H1 (cell line): ENCODE measurements at regions not wholly inside any gene's neighbourhood (a gene's known extent, or its start where the extent isn't known, plus 50 kb on each side); places are given as distances from the start of the nearest gene placed in this dataset.

ENCODE experiments used
- RNF2 ChIP-seq: fragments of 200-900, 300-1000 bp; sonication (generic); IDR thresholded peaks from 2 replicates; pipeline ENCODE4 v1.7.1; 2016; ENCODE audit warnings: borderline replicate concordance, low read depth, mild to moderate bottlenecking, antibody characterized with exemption, low read length; ENCODE audit not compliant: poor library complexity, severe bottlenecking; ENCODE audit errors: missing control alignments
- RXRA ChIP-seq: IDR thresholded peaks from 2 replicates; pipeline ENCODE4 v1.6.1; 2011; ENCODE audit warnings: low read depth, mild to moderate bottlenecking, low read length, moderate library complexity; ENCODE audit not compliant: insufficient read depth
- TF ChIP-seq, protein P1 (sequence below): IDR thresholded peaks from 2 replicates; pipeline ENCODE4 v1.6.1; 2012; ENCODE audit warnings: inconsistent platforms
- TF ChIP-seq, protein P2 (sequence below): IDR thresholded peaks from 2 replicates; pipeline ENCODE4 v1.6.1; 2012; ENCODE audit warnings: inconsistent platforms

DNA sequence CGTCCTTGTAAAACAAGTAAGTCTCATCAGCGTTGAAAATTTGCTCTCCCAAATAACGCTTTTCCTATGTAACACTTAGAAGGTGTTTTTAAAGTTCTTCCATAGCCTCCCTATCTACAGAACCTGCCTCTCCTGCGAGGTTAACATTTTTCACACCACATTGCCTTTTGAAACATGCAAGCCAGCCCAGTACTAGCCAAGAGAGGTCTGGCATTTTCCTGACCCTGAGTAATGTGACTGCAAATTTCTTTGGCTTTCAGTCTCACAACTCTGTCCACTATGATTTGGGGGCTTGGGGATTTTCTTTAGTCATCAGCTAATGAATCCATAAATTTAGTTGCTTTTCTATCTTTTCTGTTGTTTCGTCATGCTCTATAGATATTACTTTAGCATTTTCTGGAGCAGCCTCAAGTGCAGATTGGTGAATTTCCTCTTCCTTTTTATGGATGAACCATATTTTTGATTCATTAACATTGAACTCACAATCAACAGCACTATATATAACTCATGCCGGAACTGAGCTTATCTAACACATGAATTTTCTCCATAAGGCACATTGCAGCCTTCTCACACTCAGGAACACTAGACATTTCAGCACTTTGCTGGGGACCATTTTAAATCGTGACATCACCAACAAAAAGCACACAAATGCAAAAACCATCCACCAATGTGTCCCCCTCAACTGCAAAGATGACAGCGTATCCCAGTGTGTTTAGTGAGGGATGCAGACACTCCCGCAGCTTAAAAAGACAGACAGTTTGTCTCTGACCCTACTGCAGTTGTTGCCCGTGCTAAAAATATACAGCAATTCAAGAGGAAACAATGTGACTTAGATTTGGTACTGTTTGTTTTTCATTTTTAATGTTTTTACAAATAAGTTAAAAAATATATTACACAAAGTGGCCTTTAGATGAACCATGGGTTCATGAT, 77.2 kb upstream of the SPATA31C2 start (continued):
- TF ChIP-seq RXRA (no peak), RNF2 (no peak)
- TF ChIP-seq, protein P1, sequence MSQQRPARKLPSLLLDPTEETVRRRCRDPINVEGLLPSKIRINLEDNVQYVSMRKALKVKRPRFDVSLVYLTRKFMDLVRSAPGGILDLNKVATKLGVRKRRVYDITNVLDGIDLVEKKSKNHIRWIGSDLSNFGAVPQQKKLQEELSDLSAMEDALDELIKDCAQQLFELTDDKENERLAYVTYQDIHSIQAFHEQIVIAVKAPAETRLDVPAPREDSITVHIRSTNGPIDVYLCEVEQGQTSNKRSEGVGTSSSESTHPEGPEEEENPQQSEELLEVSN: no peak
- TF ChIP-seq, protein P2, sequence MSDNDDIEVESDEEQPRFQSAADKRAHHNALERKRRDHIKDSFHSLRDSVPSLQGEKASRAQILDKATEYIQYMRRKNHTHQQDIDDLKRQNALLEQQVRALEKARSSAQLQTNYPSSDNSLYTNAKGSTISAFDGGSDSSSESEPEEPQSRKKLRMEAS: no peak
- TF ChIP-seq, all 59 proteins: peak for 0
